ENCODE measurements at regions not wholly inside any gene's neighbourhood (a gene's known extent, or its start where the extent isn't known, plus 50 kb on each side); places are given as distances from the start of the nearest gene placed in this dataset.
"Not testable (repeated sequence)": the region's sequence is repeated elsewhere in the genome, so short reads cannot be mapped to it uniquely, and the experiment has no call there.

GRCh38 chr6:121560476-121560875 lies 125.0 kb downstream of the GJA1 start:
- no peak overlapping the region for H3K4me3 ChIP-seq (ENCODE audit: low read length)
- TF ChIP-seq EZH2phosphoT487 (IDR thresholded peaks at IDR 0.05; ENCODE audit: borderline replicate concordance, low read length) (no peak), CTCF (conservative IDR thresholded peaks at IDR 0.05; ENCODE audit: low read depth, low read length) (no peak), EZH2 (IDR thresholded peaks at IDR 0.05; ENCODE audit: low read length, unreplicated experiment) (no peak)
- H3K27ac ChIP-seq (ENCODE audit: low read length): no peak overlapping the region
- no peaks in the 10 kb centered on the region for H3F3A ChIP-seq (ENCODE audit: low read length, unreplicated experiment)
- POLR2A ChIA-PET (ENCODE audit: unreplicated experiment): no interaction called here
- H3K36me3 ChIP-seq (ENCODE audit: low read depth, low read length): no peaks in the 10 kb centered on the region
- DNase-seq: no peak
- intact Hi-C loops (cut with micrococcal nuclease): no loop called here
- CTCF ChIA-PET: no interaction called here
- H3K4me1 ChIP-seq (ENCODE audit: insufficient read depth, low read length): peaks cover 3% of the 10 kb centered on the region; the same call in 1 of the 2 replicates
- H3K9me2 ChIP-seq (replicated peaks; ENCODE audit: low read length): no peaks in the 10 kb centered on the region
- no peak overlapping the region for H3K9ac ChIP-seq (ENCODE audit: low read length)
- no peaks in the 10 kb centered on the region for H3K27me3 ChIP-seq (ENCODE audit: low read length)
- no peaks in the 10 kb centered on the region for H3K79me2 ChIP-seq (ENCODE audit: low read length)
- no TSS peak for BruUV-seq (replicated peaks)
- no peak overlapping the region for H3K4me2 ChIP-seq (ENCODE audit: low read length)
- no peak overlapping the region for H2AFZ ChIP-seq (ENCODE audit: low read length)
- H4K20me1 ChIP-seq (ENCODE audit: low read length): no peaks in the 10 kb centered on the region
- ATAC-seq: no peak
- no peaks in the 10 kb centered on the region for H3K9me3 ChIP-seq (ENCODE audit: low read length)

GRCh38 chr6:121563286-121563685 lies 127.8 kb downstream of the GJA1 start:
- no peaks in the 10 kb centered on the region for H3K79me2 ChIP-seq (ENCODE audit: low read length)
- TF ChIP-seq CTCF (conservative IDR thresholded peaks at IDR 0.05; ENCODE audit: low read depth, low read length) (no peak), EZH2 (IDR thresholded peaks at IDR 0.05; ENCODE audit: low read length, unreplicated experiment) (no peak), EZH2phosphoT487 (IDR thresholded peaks at IDR 0.05; ENCODE audit: borderline replicate concordance, low read length) (no peak)
- no peaks in the 10 kb centered on the region for H4K20me1 ChIP-seq (ENCODE audit: low read length)
- no peaks in the 10 kb centered on the region for H3K9me2 ChIP-seq (replicated peaks; ENCODE audit: low read length)
- no peak overlapping the region for H3K4me2 ChIP-seq (ENCODE audit: low read length)
- no peaks in the 10 kb centered on the region for H3K27me3 ChIP-seq (ENCODE audit: low read length)
- H2AFZ ChIP-seq (ENCODE audit: low read length): no peak overlapping the region
- no peaks in the 10 kb centered on the region for H3K36me3 ChIP-seq (ENCODE audit: low read depth, low read length)
- intact Hi-C loops (cut with micrococcal nuclease): no loop called here
- POLR2A ChIA-PET (ENCODE audit: unreplicated experiment): interaction anchor here (0.6 kb wide), 1 partner anchor 127 kb away, joined by 7 read pairs; no protein-coding TSS in a partner anchor
- ATAC-seq: no peak
- BruUV-seq (replicated peaks): no TSS peak
- no peaks in the 10 kb centered on the region for H3K4me1 ChIP-seq (ENCODE audit: insufficient read depth, low read length)
- no peak overlapping the region for H3K4me3 ChIP-seq (ENCODE audit: low read length)
- H3K9me3 ChIP-seq (ENCODE audit: low read length): no peaks in the 10 kb centered on the region
- H3K27ac ChIP-seq (ENCODE audit: low read length): no peak overlapping the region
- no peak overlapping the region for H3K9ac ChIP-seq (ENCODE audit: low read length)
- CTCF ChIA-PET: no interaction called here
- DNase-seq: no peak
- H3F3A ChIP-seq (ENCODE audit: low read length, unreplicated experiment): no peaks in the 10 kb centered on the region

DNA sequence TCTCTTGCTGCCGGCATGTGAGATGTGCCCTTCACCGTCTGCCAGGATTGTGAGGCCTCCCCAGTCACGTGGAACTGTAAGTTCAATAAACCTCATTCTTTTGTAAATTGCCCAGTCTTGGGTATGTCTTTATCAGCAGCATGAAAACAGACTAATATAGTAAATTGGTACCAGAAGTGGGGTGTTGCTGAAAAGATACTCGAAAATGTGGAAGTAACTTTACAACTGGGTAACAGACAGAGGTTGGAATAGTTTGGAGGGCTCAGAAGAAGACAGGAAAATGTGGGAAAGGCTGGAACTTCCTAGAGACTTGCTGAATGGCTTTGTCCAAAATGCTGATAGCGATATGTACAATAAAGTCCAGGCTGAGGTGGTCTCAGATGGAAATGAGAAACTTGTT lies 129.1 kb downstream of the GJA1 start:
- H4K20me1 ChIP-seq (ENCODE audit: low read length); POLR2A ChIA-PET (ENCODE audit: unreplicated experiment); H3K9me2 ChIP-seq (replicated peaks; ENCODE audit: low read length); H2AFZ ChIP-seq (ENCODE audit: low read length); CTCF ChIA-PET; H3K79me2 ChIP-seq (ENCODE audit: low read length); H3K4me2 ChIP-seq (ENCODE audit: low read length); H3F3A ChIP-seq (ENCODE audit: low read length, unreplicated experiment); H3K9ac ChIP-seq (ENCODE audit: low read length); H3K4me3 ChIP-seq (ENCODE audit: low read length); DNase-seq; H3K4me1 ChIP-seq (ENCODE audit: insufficient read depth, low read length); ATAC-seq; H3K9me3 ChIP-seq (ENCODE audit: low read length); H3K27me3 ChIP-seq (ENCODE audit: low read length); BruUV-seq (replicated peaks); H3K27ac ChIP-seq (ENCODE audit: low read length); H3K36me3 ChIP-seq (ENCODE audit: low read depth, low read length); intact Hi-C loops (cut with micrococcal nuclease): not testable (repeated sequence)

Data from PC-3 (cell line).